ENCODE measurements at regions not wholly inside any gene's neighbourhood (a gene's known extent, or its start where the extent isn't known, plus 50 kb on each side); places are given as distances from the start of the nearest gene placed in this dataset.

DNA sequence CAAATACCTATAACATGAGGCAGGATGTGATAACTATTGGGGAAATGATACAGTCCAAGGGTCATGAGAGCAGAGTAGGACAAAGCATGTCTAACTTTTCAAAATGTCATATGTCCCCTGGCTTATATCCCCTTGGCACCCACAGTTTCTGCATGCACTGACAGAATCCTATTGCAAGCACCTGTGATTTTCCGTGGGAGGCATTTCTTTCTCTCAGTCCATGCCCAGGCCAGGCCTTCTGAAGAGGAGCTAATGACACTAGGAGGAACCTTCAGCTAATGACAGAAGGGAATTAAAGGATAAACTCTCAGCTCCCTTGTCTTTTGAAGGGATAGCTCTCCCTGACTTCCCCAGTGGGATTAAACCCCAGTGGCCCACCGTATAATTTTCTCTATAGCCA, 249.2 kb downstream of the TTC6 start:
- no peaks in the 10 kb centered on the region for H3K79me2 ChIP-seq (ENCODE audit: control insufficient read depth, insufficient read depth, low read length)
- H3K36me3 ChIP-seq (ENCODE audit: control insufficient read depth in 2 of 2, extremely low read depth in 1 of 2, insufficient read depth in 2 of 2, low read length in 2 of 2): no peaks in the 10 kb centered on the region
- BruUV-seq (replicated peaks): no TSS peak
- H3K9me1 ChIP-seq (replicated peaks; ENCODE audit: control insufficient read depth, extremely low read depth, insufficient read depth, low read length): no peaks in the 10 kb centered on the region
- no peaks in the 10 kb centered on the region for H3K27me3 ChIP-seq (ENCODE audit: control insufficient read depth in 2 of 2, insufficient read depth in 2 of 2, low read length in 2 of 2)
- TF ChIP-seq POLR2AphosphoS5 (IDR thresholded peaks at IDR 0.05; ENCODE audit: insufficient read depth, low read depth, low read length) (no peak), FOS (IDR thresholded peaks at IDR 0.05; ENCODE audit: borderline replicate concordance, insufficient read depth, low read length) (no peak), CTCF (IDR thresholded peaks at IDR 0.05; ENCODE audit: extremely low read depth in 1 of 2, insufficient read depth in 1 of 2, low read depth in 1 of 2, low read length in 2 of 2) (no peak), MYC (IDR thresholded peaks at IDR 0.05; ENCODE audit: low read depth, low read length) (no peak), EZH2 (IDR thresholded peaks at IDR 0.05; ENCODE audit: borderline replicate concordance, low read depth, low read length, severe bottlenecking) (no peak), POLR2A (IDR thresholded peaks at IDR 0.05; ENCODE audit: low read depth, low read length) (no peak)
- TF ChIP-seq, protein P1, sequence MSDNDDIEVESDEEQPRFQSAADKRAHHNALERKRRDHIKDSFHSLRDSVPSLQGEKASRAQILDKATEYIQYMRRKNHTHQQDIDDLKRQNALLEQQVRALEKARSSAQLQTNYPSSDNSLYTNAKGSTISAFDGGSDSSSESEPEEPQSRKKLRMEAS (IDR thresholded peaks at IDR 0.05; ENCODE audit: insufficient read depth, insufficient read length): no peak
- H3K9ac ChIP-seq (replicated peaks; ENCODE audit: extremely low read depth, insufficient read depth, low read length): no peak overlapping the region
- no peak for FAIRE-seq
- no peak overlapping the region for H3K4me3 ChIP-seq (replicated peaks in 1 of 3; ENCODE audit: insufficient read depth in 1 of 3, low read depth in 1 of 3, low read length in 3 of 3)
- dilution Hi-C loops (cut with MboI; ENCODE audit: extremely low pct_ligation_motif_present, low sequenced_read_pairs): no loop called here
- no peak for DNase-seq (ENCODE audit: low read depth, low spot score)
- no peak overlapping the region for H3K27ac ChIP-seq (ENCODE audit: insufficient read depth, low read depth, low read length)
- no peaks in the 10 kb centered on the region for H3K4me1 ChIP-seq (ENCODE audit: control insufficient read depth, extremely low read depth, insufficient read depth, low read length)
- intact Hi-C loops (cut with micrococcal nuclease): no loop called here
- ChIA-PET CTCF (interaction anchor here (1.2 kb wide), 1 partner anchor 17 kb away, joined by 3 read pairs; no protein-coding TSS in a partner anchor), POLR2A (no interaction called here)
- H3K4me2 ChIP-seq (ENCODE audit: insufficient read depth, low read length): no peak overlapping the region
- no peaks in the 10 kb centered on the region for H3K9me3 ChIP-seq (replicated peaks; ENCODE audit: control insufficient read depth, insufficient read depth, low read length)
- H2AFZ ChIP-seq (ENCODE audit: low read depth, low read length): no peak overlapping the region
- H4K20me1 ChIP-seq (replicated peaks; ENCODE audit: control insufficient read depth, extremely low read depth, insufficient read depth, low read length): no peaks in the 10 kb centered on the region
